HG03432 (cell line): ENCODE measurements at regions not wholly inside any gene's neighbourhood (a gene's known extent, or its start where the extent isn't known, plus 50 kb on each side); places are given as distances from the start of the nearest gene placed in this dataset.

Source experiments
- ATAC-seq: cut with Tn5 transposase; IDR thresholded peaks from one replicate; pipeline ENCODE4 v1.9.1; 2021; ENCODE audit warnings: mild to moderate bottlenecking, moderate library complexity; ENCODE audit not compliant: unreplicated experiment

- no peak for ATAC-seq
Observed at GRCh38 chr11:45597097-45597496, 68.3 kb downstream of the CHST1 start.

- ATAC-seq = no peak
Observed at GRCh38 chr11:45596571-45596970, 68.9 kb downstream of the CHST1 start.

GRCh38 chr11:45593992-45594391 lies 71.4 kb downstream of the CHST1 start:
- ATAC-seq = no peak

- ATAC-seq = no peak
Observed at GRCh38 chr11:45592636-45593035, 72.8 kb downstream of the CHST1 start.

GRCh38 chr11:45590743-45591142 lies 74.7 kb downstream of the CHST1 start:
- no peak for ATAC-seq

GRCh38 chr11:45585205-45585604 lies 80.2 kb downstream of the CHST1 start:
- ATAC-seq = no peak

- ATAC-seq = no peak
Observed at GRCh38 chr11:45583981-45584566, 81.3 kb downstream of the CHST1 start.

GRCh38 chr11:45580399-45580798 lies 85.0 kb downstream of the CHST1 start:
- no peak for ATAC-seq

- ATAC-seq = no peak
Observed at GRCh38 chr11:45578316-45578715, 87.1 kb downstream of the CHST1 start.

- ATAC-seq = no peak
Observed at GRCh38 chr11:45577752-45578151, 87.7 kb downstream of the CHST1 start.

- no peak for ATAC-seq
Observed at GRCh38 chr11:45576461-45577215, 88.8 kb downstream of the CHST1 start.

- no peak for ATAC-seq
Observed at GRCh38 chr11:45573728-45574127, 91.7 kb downstream of the CHST1 start.

GRCh38 chr11:45572354-45573123 lies 92.9 kb downstream of the CHST1 start:
- no peak for ATAC-seq

GRCh38 chr11:45569776-45570175 lies 95.6 kb downstream of the CHST1 start:
- ATAC-seq = no peak

GRCh38 chr11:45568049-45568448 lies 97.4 kb downstream of the CHST1 start:
- ATAC-seq = no peak

GRCh38 chr11:45565446-45565988 lies 99.9 kb downstream of the CHST1 start:
- ATAC-seq = no peak

GRCh38 chr11:45563810-45564209 lies 101.6 kb downstream of the CHST1 start:
- ATAC-seq = no peak

GRCh38 chr11:45563171-45563570 lies 102.3 kb downstream of the CHST1 start:
- ATAC-seq = no peak

GRCh38 chr11:45560913-45561281 lies 104.5 kb downstream of the CHST1 start:
- no peak for ATAC-seq

GRCh38 chr11:45560155-45560912 lies 105.1 kb downstream of the CHST1 start:
- ATAC-seq = no peak
